Stomach (tissue), 4 donors: ENCODE measurements at regions not wholly inside any gene's neighbourhood (a gene's known extent, or its start where the extent isn't known, plus 50 kb on each side); places are given as distances from the start of the nearest gene placed in this dataset.

Source experiments
- POLR2A ChIP-seq, 4 donors: fragments of 450-650 bp; IDR thresholded peaks; one replicate each; pipeline ENCODE4 v1.6.1; 2016; ENCODE audit warnings: antibody characterized with exemption in 4 of 4, control low read depth in 2 of 4, mild to moderate bottlenecking in 1 of 4, moderate library complexity in 1 of 4
- TF ChIP-seq, protein P1 (sequence below), 7 experiments: fragments of 450-650 bp in 4 of 7; fragments of 200-600 bp in 3 of 7; sonication (generic) in 3 of 7; IDR thresholded peaks; one replicate each; pipeline ENCODE4 v1.5.1; 2016 to 2019; ENCODE audit warnings: antibody characterized with exemption in 7 of 7, control low read depth in 2 of 7, mild to moderate bottlenecking in 1 of 7

DNA sequence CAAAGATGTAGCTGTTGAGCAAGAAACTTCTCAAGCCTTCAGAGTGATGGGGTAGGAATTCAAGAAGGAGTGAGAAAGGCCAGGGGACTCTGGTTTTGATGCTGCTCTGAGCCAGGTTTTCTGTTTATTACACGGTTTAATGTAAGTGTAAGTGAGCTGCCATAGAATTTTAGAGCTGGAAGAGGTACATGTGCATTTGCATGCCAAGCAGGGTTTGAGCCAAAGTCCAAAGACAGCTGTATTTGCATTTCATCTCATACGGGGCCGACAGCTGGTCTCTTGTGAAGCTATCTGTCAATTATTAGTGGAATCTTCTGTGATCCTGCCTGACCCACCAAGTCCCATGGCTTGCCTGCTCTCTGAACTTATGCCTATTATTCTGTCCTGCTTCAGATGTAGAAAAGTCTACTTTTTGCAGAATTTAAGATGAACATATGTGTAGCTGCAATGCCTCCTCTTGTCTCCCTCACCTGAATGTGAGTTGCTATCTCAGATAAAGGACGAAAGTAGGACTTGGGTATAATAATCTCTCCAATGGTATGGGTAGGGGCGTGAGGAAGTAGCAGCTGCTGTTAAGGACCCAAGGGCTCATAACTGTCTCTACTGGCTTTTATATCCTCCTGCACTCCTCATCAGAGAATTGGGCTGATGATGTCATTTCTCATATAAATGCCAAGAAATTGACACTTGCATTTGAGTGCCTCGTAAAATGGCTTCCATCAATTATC is 160.0 kb downstream of the SQOR start:
- TF ChIP-seq, protein P1, sequence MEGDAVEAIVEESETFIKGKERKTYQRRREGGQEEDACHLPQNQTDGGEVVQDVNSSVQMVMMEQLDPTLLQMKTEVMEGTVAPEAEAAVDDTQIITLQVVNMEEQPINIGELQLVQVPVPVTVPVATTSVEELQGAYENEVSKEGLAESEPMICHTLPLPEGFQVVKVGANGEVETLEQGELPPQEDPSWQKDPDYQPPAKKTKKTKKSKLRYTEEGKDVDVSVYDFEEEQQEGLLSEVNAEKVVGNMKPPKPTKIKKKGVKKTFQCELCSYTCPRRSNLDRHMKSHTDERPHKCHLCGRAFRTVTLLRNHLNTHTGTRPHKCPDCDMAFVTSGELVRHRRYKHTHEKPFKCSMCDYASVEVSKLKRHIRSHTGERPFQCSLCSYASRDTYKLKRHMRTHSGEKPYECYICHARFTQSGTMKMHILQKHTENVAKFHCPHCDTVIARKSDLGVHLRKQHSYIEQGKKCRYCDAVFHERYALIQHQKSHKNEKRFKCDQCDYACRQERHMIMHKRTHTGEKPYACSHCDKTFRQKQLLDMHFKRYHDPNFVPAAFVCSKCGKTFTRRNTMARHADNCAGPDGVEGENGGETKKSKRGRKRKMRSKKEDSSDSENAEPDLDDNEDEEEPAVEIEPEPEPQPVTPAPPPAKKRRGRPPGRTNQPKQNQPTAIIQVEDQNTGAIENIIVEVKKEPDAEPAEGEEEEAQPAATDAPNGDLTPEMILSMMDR (IDR thresholded peaks at IDR 0.05): no peak
- no peak for TF ChIP-seq POLR2A (IDR thresholded peaks at IDR 0.05)
